SK-N-MC (cell line): ENCODE measurements at regions not wholly inside any gene's neighbourhood (a gene's known extent, or its start where the extent isn't known, plus 50 kb on each side); places are given as distances from the start of the nearest gene placed in this dataset.

Experiments used
- EZH2 ChIP-seq: fragments of 200-600 bp; sonication (generic); IDR thresholded peaks from one replicate; pipeline ENCODE4 v1.6.1; 2017; ENCODE audit warnings: antibody characterized with exemption
- POLR2AphosphoS5 ChIP-seq: IDR thresholded peaks from 2 replicates; pipeline ENCODE4 v1.6.1; 2012; ENCODE audit warnings: mild to moderate bottlenecking, low read depth, low read length, borderline replicate concordance

DNA sequence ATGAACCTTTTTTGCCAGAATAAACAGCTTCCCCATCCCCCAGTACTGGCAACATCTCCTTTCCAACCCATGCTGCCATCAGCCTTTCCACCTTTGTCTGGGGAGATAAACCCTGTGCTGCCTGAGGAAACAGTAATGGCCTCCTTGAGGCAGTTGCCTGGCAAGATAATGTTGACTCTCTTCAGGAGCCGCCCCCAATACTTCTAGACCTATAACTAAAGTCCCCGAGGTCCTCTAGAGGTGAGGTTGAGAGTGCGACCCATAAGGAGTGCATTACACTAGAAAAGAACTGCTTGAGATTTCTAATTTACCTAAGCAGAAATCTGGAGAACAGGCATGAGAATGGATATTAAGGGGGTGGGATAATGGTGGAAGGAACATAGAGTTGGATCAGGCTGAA lies 963.2 kb upstream of the PCDH7 start:
- TF ChIP-seq EZH2 (no peak), POLR2AphosphoS5 (no peak)
